Gastrocnemius medialis (tissue), 4 donors: ENCODE measurements at regions not wholly inside any gene's neighbourhood (a gene's known extent, or its start where the extent isn't known, plus 50 kb on each side); places are given as distances from the start of the nearest gene placed in this dataset.

Experiments
- POLR2A ChIP-seq, 2 donors: fragments of 450-650 bp; IDR thresholded peaks; one replicate each; pipeline ENCODE4 v1.6.1; 2017; ENCODE audit warnings: antibody characterized with exemption in 2 of 2, mild to moderate bottlenecking in 2 of 2, moderate library complexity in 2 of 2
- TF ChIP-seq, protein P1 (sequence below), 5 experiments: fragments of 450-650 bp in 3 of 5; fragments of 200-600 bp in 2 of 5; sonication (generic) in 2 of 5; IDR thresholded peaks in 4 of 5; conservative IDR thresholded peaks in 1 of 5; 1 replicate in 4 of 5; 2 replicates in 1 of 5; pipeline ENCODE4 v1.5.1; 2016 to 2019; ENCODE audit warnings: antibody characterized with exemption in 5 of 5, mild to moderate bottlenecking in 3 of 5, moderate library complexity in 3 of 5

- no peak for TF ChIP-seq POLR2A (IDR thresholded peaks at IDR 0.05)
- TF ChIP-seq, protein P1, sequence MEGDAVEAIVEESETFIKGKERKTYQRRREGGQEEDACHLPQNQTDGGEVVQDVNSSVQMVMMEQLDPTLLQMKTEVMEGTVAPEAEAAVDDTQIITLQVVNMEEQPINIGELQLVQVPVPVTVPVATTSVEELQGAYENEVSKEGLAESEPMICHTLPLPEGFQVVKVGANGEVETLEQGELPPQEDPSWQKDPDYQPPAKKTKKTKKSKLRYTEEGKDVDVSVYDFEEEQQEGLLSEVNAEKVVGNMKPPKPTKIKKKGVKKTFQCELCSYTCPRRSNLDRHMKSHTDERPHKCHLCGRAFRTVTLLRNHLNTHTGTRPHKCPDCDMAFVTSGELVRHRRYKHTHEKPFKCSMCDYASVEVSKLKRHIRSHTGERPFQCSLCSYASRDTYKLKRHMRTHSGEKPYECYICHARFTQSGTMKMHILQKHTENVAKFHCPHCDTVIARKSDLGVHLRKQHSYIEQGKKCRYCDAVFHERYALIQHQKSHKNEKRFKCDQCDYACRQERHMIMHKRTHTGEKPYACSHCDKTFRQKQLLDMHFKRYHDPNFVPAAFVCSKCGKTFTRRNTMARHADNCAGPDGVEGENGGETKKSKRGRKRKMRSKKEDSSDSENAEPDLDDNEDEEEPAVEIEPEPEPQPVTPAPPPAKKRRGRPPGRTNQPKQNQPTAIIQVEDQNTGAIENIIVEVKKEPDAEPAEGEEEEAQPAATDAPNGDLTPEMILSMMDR (IDR thresholded peaks at IDR 0.05 in 4 of 5, conservative IDR thresholded peaks at IDR 0.05 in 1 of 5): no peak
These were observed 88.5 kb upstream of the SSTR4 start for GRCh38 chr20:22946596-22946995.
